ENCODE measurements at regions not wholly inside any gene's neighbourhood (a gene's known extent, or its start where the extent isn't known, plus 50 kb on each side); places are given as distances from the start of the nearest gene placed in this dataset.
"Not testable (repeated sequence)": the region's sequence is repeated elsewhere in the genome, so short reads cannot be mapped to it uniquely, and the experiment has no call there.

DNA sequence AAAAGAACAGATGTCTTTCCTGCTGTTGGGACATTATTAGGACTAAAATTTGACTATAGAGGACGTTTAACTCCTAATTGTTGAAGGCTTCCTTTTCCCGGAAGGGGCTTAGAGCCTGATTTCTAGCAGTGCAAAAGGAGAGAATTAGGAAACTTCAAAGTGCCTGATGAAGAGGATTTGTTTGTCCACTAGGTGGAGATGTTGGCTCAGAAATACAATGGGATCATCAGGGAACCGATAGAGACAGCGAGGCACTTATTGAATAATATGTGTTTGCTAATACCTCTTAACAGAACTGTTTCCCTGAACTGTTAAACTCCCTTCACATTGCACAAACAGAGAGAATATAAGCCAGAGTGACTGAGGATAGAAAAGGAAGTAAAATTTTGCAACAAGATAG, 311.5 kb downstream of the KDM5D start:
- DNase-seq (ENCODE audit: extremely low spot score) = peak; percentile 1
- ChIA-PET POLR2A (no interaction called here), CTCF (no interaction called here)
- peak; percentile 37 for TF ChIP-seq CTCF (IDR thresholded peaks at IDR 0.05; ENCODE audit: control extremely low read depth, extremely low read depth, low read depth, missing control alignments)

DNA sequence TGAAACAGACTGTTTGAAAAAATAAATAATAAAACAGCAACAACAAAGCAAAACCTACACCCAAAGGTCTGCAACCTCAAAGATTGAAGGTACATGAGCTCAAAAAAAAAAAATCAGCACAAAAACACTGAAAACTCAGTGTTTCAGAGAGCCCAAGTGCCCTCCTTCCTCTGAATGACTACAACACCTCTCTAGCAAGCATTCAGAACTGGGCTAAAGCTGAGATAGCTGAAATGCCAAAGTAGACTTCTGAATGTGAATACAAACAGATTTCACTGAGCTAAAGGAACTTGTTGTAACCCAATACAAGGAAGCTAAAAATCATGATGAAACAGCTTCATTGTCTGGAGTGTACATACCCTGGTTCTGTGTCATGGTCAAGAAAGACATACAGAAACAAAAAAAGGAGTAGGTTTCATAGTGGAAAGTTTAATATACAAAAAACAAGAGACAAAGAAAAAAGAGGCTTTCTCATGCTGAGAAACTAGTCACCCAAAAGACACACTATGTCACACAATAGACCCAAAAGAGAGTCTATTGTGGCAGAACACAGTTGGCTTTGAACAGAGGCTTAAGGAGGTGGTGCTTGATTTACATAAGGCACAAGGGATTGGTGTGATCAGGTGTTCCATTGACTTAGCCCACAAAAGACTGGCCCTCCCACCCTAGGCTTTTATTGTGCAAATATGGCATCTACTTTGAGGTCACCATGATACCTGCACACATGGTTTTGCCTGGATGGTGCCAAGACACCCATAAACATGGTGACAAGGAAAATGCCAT, 316.6 kb downstream of the KDM5D start:
- no peak for DNase-seq (ENCODE audit: extremely low spot score)
- ChIA-PET POLR2A (no interaction called here), CTCF (no interaction called here)
- no peak for TF ChIP-seq CTCF (IDR thresholded peaks at IDR 0.05; ENCODE audit: control extremely low read depth, extremely low read depth, low read depth, missing control alignments)

- DNase-seq (ENCODE audit: extremely low spot score); POLR2A ChIA-PET; CTCF ChIA-PET: not testable (repeated sequence)
These were observed 317.3 kb downstream of the KDM5D start for GRCh38 chrY:19427191-19427590.

DNA sequence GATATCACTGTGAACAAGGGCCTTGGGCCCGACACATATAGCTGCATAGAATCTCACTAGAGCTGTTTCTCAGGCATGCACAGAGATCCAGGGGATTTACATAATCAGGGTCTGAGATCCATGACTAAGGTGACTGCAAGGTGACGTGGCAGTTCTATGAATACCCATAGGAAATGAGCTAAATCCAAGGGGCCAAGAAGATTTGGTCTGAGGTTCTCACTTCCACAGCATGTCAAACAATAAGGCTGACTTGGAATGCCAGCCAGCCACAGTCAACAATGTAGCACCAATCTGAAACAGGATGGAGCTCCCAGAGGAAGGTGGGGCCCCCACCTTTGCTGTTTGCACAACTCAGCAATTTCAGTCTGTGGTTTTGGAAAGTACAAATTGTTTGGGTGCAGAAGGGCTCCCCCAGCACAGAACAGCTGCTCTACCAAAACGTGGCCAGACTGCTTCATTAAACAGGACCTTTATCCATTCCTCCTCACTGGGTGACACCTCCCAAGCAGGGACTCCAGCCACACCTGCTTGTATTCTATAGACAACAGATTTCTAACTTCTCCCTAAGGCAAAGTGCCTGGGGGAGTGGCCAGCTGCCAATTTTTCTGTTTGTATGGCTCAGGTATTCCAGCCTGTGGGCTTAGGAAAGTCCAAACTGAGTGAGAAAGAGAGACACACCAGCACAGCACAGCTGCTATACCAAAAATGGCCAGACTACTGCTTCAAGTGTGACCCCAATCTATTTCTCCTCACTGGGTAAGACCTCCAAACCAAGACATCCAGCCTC, 333.4 kb downstream of the KDM5D start:
- ChIA-PET POLR2A (no interaction called here), CTCF (no interaction called here)
- DNase-seq (ENCODE audit: extremely low spot score) = no peak
- no peak for TF ChIP-seq CTCF (IDR thresholded peaks at IDR 0.05; ENCODE audit: control extremely low read depth, extremely low read depth, low read depth, missing control alignments)

DNA sequence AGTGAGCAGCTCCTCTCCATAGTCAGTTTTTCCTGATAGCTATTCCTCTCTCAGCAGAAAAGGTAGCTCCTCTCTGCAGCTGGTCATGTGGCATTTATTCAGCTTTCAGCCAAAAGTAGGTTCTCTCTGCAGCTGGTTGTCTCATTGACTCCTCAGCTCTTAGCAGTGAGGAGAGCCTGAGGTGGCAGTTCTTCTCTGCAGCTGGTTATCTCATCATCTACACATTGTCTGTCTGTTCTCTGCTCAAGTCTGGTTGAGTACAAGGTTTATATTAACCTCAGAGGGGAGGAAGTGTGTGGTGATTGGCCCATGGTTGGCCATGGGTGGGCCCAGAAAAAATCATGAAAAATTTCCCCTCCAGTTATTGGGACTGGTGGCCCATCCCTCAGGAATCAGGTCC, 338.3 kb downstream of the KDM5D start:
- ChIA-PET POLR2A (no interaction called here), CTCF (interaction anchor here (0.9 to 1.0 kb wide), 2 partner anchors 11 to 13 kb away, joined by 3 read pairs; no protein-coding TSS in a partner anchor)
- DNase-seq (ENCODE audit: extremely low spot score) = no peak
- no peak for TF ChIP-seq CTCF (IDR thresholded peaks at IDR 0.05; ENCODE audit: control extremely low read depth, extremely low read depth, low read depth, missing control alignments)

DNA sequence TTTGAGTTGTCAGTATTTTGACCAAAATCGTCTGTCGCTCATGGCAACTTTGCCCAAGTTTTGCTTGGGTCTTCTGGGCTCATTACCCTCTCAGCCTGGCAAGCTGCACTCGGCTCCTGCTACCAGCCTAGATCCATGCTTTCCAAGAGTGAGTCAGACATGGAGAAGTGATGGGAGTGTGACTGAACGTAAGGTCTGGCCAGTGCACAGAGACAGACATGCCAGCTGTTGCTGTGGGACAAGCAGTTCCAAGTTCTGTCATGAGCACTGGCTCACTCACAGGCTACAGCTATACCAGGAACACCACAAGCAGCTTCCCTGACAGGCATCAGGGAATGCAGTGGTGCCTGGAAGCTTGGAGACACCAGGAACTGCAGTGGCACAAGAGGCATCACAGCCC, 338.9 kb downstream of the KDM5D start:
- DNase-seq (ENCODE audit: extremely low spot score) = no peak
- CTCF ChIA-PET = interaction anchor here (0.9 kb wide), 1 partner anchor 10 kb away, joined by 3 read pairs; no protein-coding TSS in a partner anchor
- no peak for TF ChIP-seq CTCF (IDR thresholded peaks at IDR 0.05; ENCODE audit: control extremely low read depth, extremely low read depth, low read depth, missing control alignments)
- POLR2A ChIA-PET = no interaction called here

DNA sequence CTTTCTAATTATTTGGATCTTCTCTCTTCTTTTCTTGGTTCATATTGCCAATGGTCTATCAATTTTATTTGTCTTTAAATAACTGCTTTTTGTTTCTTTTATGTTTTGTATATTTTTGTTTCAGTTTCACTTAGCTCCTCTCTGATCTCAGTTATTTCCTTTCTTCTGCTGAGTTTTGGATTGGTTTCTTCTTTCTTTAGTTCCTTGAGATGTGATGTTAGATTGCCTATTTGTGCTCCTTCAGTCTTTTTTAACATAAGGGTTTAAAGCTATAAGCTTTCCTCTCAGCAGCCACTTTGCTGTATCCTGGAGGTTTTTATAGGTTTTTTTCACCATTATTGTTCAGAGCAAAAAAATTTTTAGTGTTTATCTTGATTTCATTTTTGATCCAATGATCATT, 351.6 kb downstream of the KDM5D start:
- ChIA-PET CTCF (interaction anchor here (1.0 kb wide), 1 partner anchor 14 kb away, joined by 3 read pairs; no protein-coding TSS in a partner anchor), POLR2A (no interaction called here)
- DNase-seq (ENCODE audit: extremely low spot score) = no peak
- TF ChIP-seq CTCF (IDR thresholded peaks at IDR 0.05; ENCODE audit: control extremely low read depth, extremely low read depth, low read depth, missing control alignments) = no peak
